ENCODE measurements at regions not wholly inside any gene's neighbourhood (a gene's known extent, or its start where the extent isn't known, plus 50 kb on each side); places are given as distances from the start of the nearest gene placed in this dataset.

- H2AFZ ChIP-seq (ENCODE audit: insufficient read depth, low read depth, low read length, poor library complexity, severe bottlenecking), result no peak overlapping the region
- H3K4me1 ChIP-seq (ENCODE audit: control insufficient read depth in 2 of 2, insufficient read depth in 2 of 2, low read length in 2 of 2), result no peaks in the 10 kb centered on the region
- H3K9me3 ChIP-seq (ENCODE audit: control extremely low read depth in 1 of 3, control insufficient read depth in 2 of 3, insufficient read depth in 1 of 3, low read length in 2 of 3), result peaks cover 0 to 3% (median 0%) of the 10 kb centered on the region in 3 donors
- H3K27ac Mint-ChIP-seq, result no peak overlapping the region
- ChIA-PET POLR2A (no interaction called here), CTCF (no interaction called here)
- no peaks in the 10 kb centered on the region for H3K4me1 Mint-ChIP-seq
- DNase-seq (no peak), ATAC-seq (ENCODE audit: low read depth) (no peak)
- intact Hi-C loops (cut with micrococcal nuclease), result no loop called here
- H3K9ac ChIP-seq (ENCODE audit: low read length), result no peak overlapping the region
- H3K27me3 Mint-ChIP-seq, result peaks cover 8% of the 10 kb centered on the region
- no peaks in the 10 kb centered on the region for H3K36me3 ChIP-seq (replicated peaks in 1 of 2; ENCODE audit: control extremely low read depth in 1 of 2, control insufficient read depth in 1 of 2, extremely low read depth in 1 of 2, insufficient read depth in 2 of 2, low read length in 1 of 2)
- TF ChIP-seq, protein P1, sequence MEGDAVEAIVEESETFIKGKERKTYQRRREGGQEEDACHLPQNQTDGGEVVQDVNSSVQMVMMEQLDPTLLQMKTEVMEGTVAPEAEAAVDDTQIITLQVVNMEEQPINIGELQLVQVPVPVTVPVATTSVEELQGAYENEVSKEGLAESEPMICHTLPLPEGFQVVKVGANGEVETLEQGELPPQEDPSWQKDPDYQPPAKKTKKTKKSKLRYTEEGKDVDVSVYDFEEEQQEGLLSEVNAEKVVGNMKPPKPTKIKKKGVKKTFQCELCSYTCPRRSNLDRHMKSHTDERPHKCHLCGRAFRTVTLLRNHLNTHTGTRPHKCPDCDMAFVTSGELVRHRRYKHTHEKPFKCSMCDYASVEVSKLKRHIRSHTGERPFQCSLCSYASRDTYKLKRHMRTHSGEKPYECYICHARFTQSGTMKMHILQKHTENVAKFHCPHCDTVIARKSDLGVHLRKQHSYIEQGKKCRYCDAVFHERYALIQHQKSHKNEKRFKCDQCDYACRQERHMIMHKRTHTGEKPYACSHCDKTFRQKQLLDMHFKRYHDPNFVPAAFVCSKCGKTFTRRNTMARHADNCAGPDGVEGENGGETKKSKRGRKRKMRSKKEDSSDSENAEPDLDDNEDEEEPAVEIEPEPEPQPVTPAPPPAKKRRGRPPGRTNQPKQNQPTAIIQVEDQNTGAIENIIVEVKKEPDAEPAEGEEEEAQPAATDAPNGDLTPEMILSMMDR (IDR thresholded peaks at IDR 0.05), result no peak
- no peak for TF ChIP-seq EZH2 (IDR thresholded peaks at IDR 0.05; ENCODE audit: borderline replicate concordance, insufficient read depth, low read depth, low read length, poor library complexity, severe bottlenecking)
- no peak overlapping the region for H3K4me3 ChIP-seq (ENCODE audit: control extremely low read depth in 1 of 5, extremely low read depth in 1 of 5, insufficient read depth in 1 of 5, low read depth in 2 of 5, low read length in 4 of 5)
- WGBS (ENCODE audit: insufficient coverage), result 88% methylated on average over 9 of the region's 11 CpGs
- no peak overlapping the region for H3K4me2 ChIP-seq (replicated peaks; ENCODE audit: low read depth, low read length, poor library complexity, severe bottlenecking)
- H3K79me2 ChIP-seq (ENCODE audit: control insufficient read depth, insufficient read depth, low read length), result no peaks in the 10 kb centered on the region
- no peaks in the 10 kb centered on the region for H3K9me3 Mint-ChIP-seq (ENCODE audit: insufficient read depth)
- no peaks in the 10 kb centered on the region for H3K27me3 ChIP-seq (replicated peaks in 1 of 4; ENCODE audit: control extremely low read depth in 1 of 4, control insufficient read depth in 3 of 4, insufficient read depth in 4 of 4, low read length in 3 of 4)
- no peak overlapping the region for H3K27ac ChIP-seq (ENCODE audit: low read length in 2 of 2)
- no peak overlapping the region for H3K4me3 Mint-ChIP-seq
- H4K20me1 ChIP-seq (ENCODE audit: control insufficient read depth, insufficient read depth, low read length, poor library complexity, severe bottlenecking), result no peaks in the 10 kb centered on the region
Measured at GRCh38 chr14:34034447-34035176, 83.7 kb upstream of the EGLN3 start.

DNA sequence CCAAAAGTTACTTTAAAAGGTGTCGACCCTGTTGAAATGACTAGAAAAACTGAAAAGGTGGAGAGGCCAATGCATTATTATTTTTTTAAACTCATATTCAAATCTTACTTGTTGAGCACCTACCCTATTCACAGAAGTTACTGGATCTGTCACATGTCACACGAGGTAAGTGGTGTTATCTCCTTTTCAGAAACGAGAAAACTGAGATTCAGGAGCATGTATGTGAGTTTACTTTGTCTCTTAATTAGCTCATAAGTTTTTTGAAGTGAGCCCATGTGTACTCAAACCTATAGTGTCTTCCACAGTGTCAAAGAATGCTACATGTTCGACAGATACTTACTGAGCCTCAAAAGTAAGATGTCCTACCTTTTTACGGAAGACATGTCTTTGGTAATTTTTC is 81.8 kb upstream of the EGLN3 start:
- H3K79me2 ChIP-seq (ENCODE audit: control insufficient read depth, insufficient read depth, low read length), result no peaks in the 10 kb centered on the region
- no peak overlapping the region for H3K4me3 ChIP-seq (ENCODE audit: control extremely low read depth in 1 of 5, extremely low read depth in 1 of 5, insufficient read depth in 1 of 5, low read depth in 2 of 5, low read length in 4 of 5)
- TF ChIP-seq, protein P1 (IDR thresholded peaks at IDR 0.05), result no peak
- no peak for TF ChIP-seq EZH2 (IDR thresholded peaks at IDR 0.05; ENCODE audit: borderline replicate concordance, insufficient read depth, low read depth, low read length, poor library complexity, severe bottlenecking)
- Mint-ChIP-seq H3K4me1 (no peaks in the 10 kb centered on the region), H3K27me3 (peaks cover 8% of the 10 kb centered on the region), H3K9me3 (ENCODE audit: insufficient read depth) (no peaks in the 10 kb centered on the region), H3K27ac (no peak overlapping the region), H3K4me3 (no peak overlapping the region)
- ChIA-PET CTCF (no interaction called here), POLR2A (no interaction called here)
- no peak for DNase-seq
- intact Hi-C loops (cut with micrococcal nuclease), result no loop called here
- no peak overlapping the region for H3K9ac ChIP-seq (ENCODE audit: low read length)
- H3K27me3 ChIP-seq (replicated peaks in 1 of 4; ENCODE audit: control extremely low read depth in 1 of 4, control insufficient read depth in 3 of 4, insufficient read depth in 4 of 4, low read length in 3 of 4), result no peaks in the 10 kb centered on the region
- no peaks in the 10 kb centered on the region for H3K4me1 ChIP-seq (ENCODE audit: control insufficient read depth in 2 of 2, insufficient read depth in 2 of 2, low read length in 2 of 2)
- H3K9me3 ChIP-seq (ENCODE audit: control extremely low read depth in 1 of 3, control insufficient read depth in 2 of 3, insufficient read depth in 1 of 3, low read length in 2 of 3), result peaks cover 0 to 3% (median 0%) of the 10 kb centered on the region in 3 donors
- no peaks in the 10 kb centered on the region for H4K20me1 ChIP-seq (ENCODE audit: control insufficient read depth, insufficient read depth, low read length, poor library complexity, severe bottlenecking)
- H3K27ac ChIP-seq (ENCODE audit: low read length in 2 of 2), result no peak overlapping the region
- no peak for ATAC-seq (ENCODE audit: low read depth)
- WGBS (ENCODE audit: insufficient coverage), result 100% methylated on average over 2 of the region's 5 CpGs
- H3K36me3 ChIP-seq (replicated peaks in 1 of 2; ENCODE audit: control extremely low read depth in 1 of 2, control insufficient read depth in 1 of 2, extremely low read depth in 1 of 2, insufficient read depth in 2 of 2, low read length in 1 of 2), result no peaks in the 10 kb centered on the region
- no peak overlapping the region for H3K4me2 ChIP-seq (replicated peaks; ENCODE audit: low read depth, low read length, poor library complexity, severe bottlenecking)
- H2AFZ ChIP-seq (ENCODE audit: insufficient read depth, low read depth, low read length, poor library complexity, severe bottlenecking), result no peak overlapping the region
